ENCODE measurements at regions not wholly inside any gene's neighbourhood (a gene's known extent, or its start where the extent isn't known, plus 50 kb on each side); places are given as distances from the start of the nearest gene placed in this dataset.

DNA sequence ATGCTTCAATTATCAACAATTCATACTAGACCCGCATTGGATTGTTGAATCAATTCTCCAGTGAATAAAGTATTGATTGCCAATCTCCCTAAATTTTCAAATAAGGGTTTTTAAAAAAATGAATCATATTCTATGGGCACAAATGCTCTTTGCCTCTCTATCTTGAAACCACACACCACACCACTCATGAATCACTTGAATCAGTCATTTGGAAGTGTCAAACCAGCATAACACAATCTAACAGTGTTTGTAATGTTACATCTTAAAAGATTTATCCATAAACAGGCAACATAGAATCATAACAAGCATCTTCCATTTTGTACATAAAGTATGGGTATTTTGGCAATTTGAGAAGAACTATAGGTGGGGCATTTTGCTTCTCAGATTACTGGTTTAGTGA, 219.5 kb upstream of the MIR17HG start:
- in situ Hi-C loops (cut with HindIII; ENCODE audit: low sequenced_read_pairs), result no loop called here
- TF ChIP-seq, protein P1, sequence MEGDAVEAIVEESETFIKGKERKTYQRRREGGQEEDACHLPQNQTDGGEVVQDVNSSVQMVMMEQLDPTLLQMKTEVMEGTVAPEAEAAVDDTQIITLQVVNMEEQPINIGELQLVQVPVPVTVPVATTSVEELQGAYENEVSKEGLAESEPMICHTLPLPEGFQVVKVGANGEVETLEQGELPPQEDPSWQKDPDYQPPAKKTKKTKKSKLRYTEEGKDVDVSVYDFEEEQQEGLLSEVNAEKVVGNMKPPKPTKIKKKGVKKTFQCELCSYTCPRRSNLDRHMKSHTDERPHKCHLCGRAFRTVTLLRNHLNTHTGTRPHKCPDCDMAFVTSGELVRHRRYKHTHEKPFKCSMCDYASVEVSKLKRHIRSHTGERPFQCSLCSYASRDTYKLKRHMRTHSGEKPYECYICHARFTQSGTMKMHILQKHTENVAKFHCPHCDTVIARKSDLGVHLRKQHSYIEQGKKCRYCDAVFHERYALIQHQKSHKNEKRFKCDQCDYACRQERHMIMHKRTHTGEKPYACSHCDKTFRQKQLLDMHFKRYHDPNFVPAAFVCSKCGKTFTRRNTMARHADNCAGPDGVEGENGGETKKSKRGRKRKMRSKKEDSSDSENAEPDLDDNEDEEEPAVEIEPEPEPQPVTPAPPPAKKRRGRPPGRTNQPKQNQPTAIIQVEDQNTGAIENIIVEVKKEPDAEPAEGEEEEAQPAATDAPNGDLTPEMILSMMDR (IDR thresholded peaks at IDR 0.05; ENCODE audit: low read depth, low read length), result no peak
- no peak for DNase-seq (ENCODE audit: low read depth, low spot score)
- no peak overlapping the region for H3K4me3 ChIP-seq (ENCODE audit: low read depth, low read length)

DNA sequence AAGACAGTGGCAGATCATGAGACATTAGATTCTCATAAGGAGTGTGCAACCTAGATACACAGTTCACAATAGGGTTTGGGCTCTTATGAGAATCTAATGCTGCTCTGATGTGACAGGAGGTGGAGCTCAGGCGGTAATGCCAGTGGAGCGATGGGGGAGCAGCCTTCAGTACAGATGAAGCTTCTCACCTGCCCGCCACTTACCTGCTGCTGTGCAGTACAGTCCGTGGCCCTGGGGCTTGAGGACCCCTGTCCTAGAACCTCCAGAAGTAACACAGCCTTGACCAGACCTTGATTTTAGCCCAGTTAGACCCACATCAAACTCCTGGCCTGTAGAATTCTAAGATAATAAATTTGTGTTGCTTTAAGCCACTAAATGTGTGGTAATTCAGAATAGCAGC, 215.1 kb upstream of the MIR17HG start:
- TF ChIP-seq, protein P1 (IDR thresholded peaks at IDR 0.05; ENCODE audit: low read depth, low read length), result no peak

DNA sequence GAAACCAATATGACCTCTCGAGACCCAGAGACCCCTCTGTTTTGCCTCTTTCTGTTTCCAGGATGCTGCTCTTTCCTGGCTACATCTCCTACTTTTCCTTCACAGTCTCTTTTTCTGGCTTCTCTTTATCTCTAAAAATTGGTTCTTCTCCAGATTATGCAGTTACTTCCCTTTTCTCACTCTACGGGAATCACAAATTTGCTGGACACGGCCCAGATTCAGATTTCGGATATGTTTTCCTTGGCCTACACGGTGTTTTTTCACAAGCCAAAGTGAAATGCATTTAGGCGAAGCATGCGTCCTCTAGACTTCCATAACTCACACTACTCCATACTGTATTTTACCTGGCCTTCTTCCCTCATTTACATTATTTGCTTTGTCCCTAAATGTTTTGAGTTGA, 214.7 kb upstream of the MIR17HG start:
- in situ Hi-C loops (cut with HindIII; ENCODE audit: low sequenced_read_pairs), result no loop called here
- TF ChIP-seq, protein P1 (IDR thresholded peaks at IDR 0.05; ENCODE audit: low read depth, low read length), result no peak

More for the DNA sequence above, 215.1 kb upstream of the MIR17HG start:
- no peak for DNase-seq (ENCODE audit: low read depth, low spot score)
- H3K4me3 ChIP-seq (ENCODE audit: low read depth, low read length), result no peak overlapping the region
- in situ Hi-C loops (cut with HindIII; ENCODE audit: low sequenced_read_pairs), result no loop called here

DNA sequence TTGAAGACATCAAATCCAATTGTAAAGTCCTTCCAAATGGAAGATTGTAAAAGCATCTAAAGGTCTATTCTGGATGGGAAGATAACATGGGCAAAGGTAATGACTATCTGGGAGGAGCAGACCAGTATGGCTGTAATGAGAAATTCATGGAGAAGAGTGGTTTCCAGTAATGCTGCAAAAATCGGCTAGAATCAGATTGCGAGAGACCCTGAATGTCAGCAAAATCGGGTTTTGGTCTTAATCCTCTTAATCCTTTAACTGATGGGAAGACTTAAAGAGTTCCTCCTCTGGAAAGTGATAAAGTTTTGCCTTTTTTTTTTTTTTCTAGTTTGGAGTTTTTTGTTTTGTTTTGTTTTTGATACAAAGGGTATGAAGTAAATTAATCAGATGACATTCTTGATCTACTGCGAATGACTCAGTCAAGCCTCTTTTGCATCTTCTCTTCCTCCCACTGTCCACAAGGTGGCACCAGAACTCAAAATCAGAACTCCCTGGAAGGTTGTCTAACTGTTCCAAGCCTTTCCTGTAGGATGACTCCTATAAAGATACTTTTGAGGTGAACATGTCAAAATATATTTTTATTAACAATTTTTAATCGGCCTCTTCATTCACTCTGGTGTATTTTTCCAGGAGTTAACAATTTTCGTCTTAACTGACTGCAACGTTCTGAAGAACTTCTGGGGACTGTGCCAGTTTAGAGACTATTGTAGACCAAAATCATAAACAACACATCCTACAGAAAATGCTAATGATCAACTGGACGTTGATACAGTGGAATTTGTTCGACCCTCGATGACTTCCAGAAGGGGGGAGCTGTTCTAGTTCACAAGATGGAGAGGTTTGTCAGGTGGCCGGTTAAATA, 213.3 kb upstream of the MIR17HG start:
- DNase-seq (ENCODE audit: low read depth, low spot score), result peak; percentile 75
- H3K4me3 ChIP-seq (ENCODE audit: low read depth, low read length), result no peak overlapping the region
- in situ Hi-C loops (cut with HindIII; ENCODE audit: low sequenced_read_pairs), result no loop called here
- TF ChIP-seq, protein P1 (IDR thresholded peaks at IDR 0.05; ENCODE audit: low read depth, low read length), result peak; percentile 80

More for the DNA sequence above, 214.7 kb upstream of the MIR17HG start:
- H3K4me3 ChIP-seq (ENCODE audit: low read depth, low read length), result no peak overlapping the region
- DNase-seq (ENCODE audit: low read depth, low spot score), result no peak

DNA sequence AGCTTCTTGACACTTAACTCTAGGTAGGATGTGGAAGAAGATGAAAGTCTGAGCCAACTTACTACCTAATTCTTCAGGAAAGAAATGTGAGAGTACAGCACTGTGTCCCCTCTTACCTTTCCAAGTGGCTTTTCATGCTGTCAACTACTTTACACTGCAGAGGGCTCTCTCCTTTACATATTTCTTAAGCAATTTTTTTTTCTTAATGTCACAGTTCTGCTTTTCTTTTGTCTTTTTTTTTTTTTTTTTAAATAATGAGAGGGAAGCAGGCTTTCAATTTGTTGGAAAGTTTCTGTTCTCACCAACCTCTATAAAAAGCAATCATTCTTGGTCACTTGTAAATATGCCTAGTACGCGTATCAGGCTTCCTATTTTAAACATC, 212.7 kb upstream of the MIR17HG start:
- TF ChIP-seq, protein P1 (IDR thresholded peaks at IDR 0.05; ENCODE audit: low read depth, low read length), result no peak
- no peak overlapping the region for H3K4me3 ChIP-seq (ENCODE audit: low read depth, low read length)
- DNase-seq (ENCODE audit: low read depth, low spot score), result no peak
- in situ Hi-C loops (cut with HindIII; ENCODE audit: low sequenced_read_pairs), result no loop called here

DNA sequence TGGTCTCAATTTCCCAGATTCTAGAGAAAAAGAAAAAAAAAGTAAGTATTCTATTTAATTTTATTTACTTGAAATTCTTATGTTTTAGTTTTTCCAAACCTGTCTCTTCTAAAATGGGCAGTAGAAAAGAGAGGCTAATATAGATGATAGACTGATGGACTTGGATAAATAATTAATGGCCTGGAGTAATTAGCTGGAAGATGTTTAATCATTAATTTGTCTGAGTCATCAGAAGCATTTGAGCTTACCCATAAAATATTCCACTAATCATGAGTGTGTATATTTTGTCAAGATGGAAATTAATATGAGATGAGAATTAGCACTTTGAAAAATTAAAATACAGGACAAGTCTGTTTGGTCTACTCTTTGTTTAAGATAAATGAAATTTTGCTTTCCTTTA, 212.1 kb upstream of the MIR17HG start:
- in situ Hi-C loops (cut with HindIII; ENCODE audit: low sequenced_read_pairs), result no loop called here
- no peak for DNase-seq (ENCODE audit: low read depth, low spot score)
- TF ChIP-seq, protein P1 (IDR thresholded peaks at IDR 0.05; ENCODE audit: low read depth, low read length), result no peak
- no peak overlapping the region for H3K4me3 ChIP-seq (ENCODE audit: low read depth, low read length)

Data from astrocyte of the spinal cord (primary cell).